Renal cortical epithelial cell (primary cell): ENCODE measurements at regions not wholly inside any gene's neighbourhood (a gene's known extent, or its start where the extent isn't known, plus 50 kb on each side); places are given as distances from the start of the nearest gene placed in this dataset.
A peak's percentile ranks its signal among the peaks of the same experiment; 100 is the strongest.

Experiments
- DNase-seq: peaks from one replicate; pipeline ENCODE4 v3.0.0-alpha.2; 2011; ENCODE audit warnings: low read depth

- no peak for DNase-seq
Measured at GRCh38 chr5:10017786-10018185, 231.9 kb downstream of the ATPSCKMT start.

GRCh38 chr5:10016559-10016958, 233.1 kb downstream of the ATPSCKMT start:
- peak; percentile 3 for DNase-seq

- DNase-seq, result peak; percentile 80
Measured at GRCh38 chr5:10015681-10016080, 234.0 kb downstream of the ATPSCKMT start.

GRCh38 chr5:10009802-10010201, 239.9 kb downstream of the ATPSCKMT start:
- no peak for DNase-seq

- no peak for DNase-seq
Measured at GRCh38 chr5:9987101-9987500, 262.6 kb downstream of the ATPSCKMT start.

- DNase-seq, result no peak
Measured at GRCh38 chr5:9977070-9977469, 272.6 kb downstream of the ATPSCKMT start.

GRCh38 chr5:9976621-9977020, 273.1 kb downstream of the ATPSCKMT start:
- DNase-seq, result no peak

GRCh38 chr5:9972059-9972458, 277.6 kb downstream of the ATPSCKMT start:
- no peak for DNase-seq

GRCh38 chr5:9971301-9971700, 278.4 kb downstream of the ATPSCKMT start:
- peak; percentile 24 for DNase-seq

- no peak for DNase-seq
Measured at GRCh38 chr5:9958914-9959313, 290.8 kb downstream of the ATPSCKMT start.

- no peak for DNase-seq
Measured at GRCh38 chr5:9957214-9957613, 292.5 kb downstream of the ATPSCKMT start.

GRCh38 chr5:9956725-9957124, 293.0 kb downstream of the ATPSCKMT start:
- no peak for DNase-seq

GRCh38 chr5:9955586-9955985, 294.1 kb downstream of the ATPSCKMT start:
- DNase-seq, result no peak

GRCh38 chr5:9954869-9955268, 294.8 kb downstream of the ATPSCKMT start:
- no peak for DNase-seq

- no peak for DNase-seq
Measured at GRCh38 chr5:9953691-9954090, 296.0 kb downstream of the ATPSCKMT start.

- DNase-seq, result peak; percentile 13
Measured at GRCh38 chr5:9951865-9952516, 297.7 kb downstream of the ATPSCKMT start.

- no peak for DNase-seq
Measured at GRCh38 chr5:9947944-9948343, 301.7 kb downstream of the ATPSCKMT start.

GRCh38 chr5:9947225-9947714, 302.4 kb downstream of the ATPSCKMT start:
- DNase-seq, result peak; percentile 98

GRCh38 chr5:9932770-9933169, 302.6 kb upstream of the TAS2R1 start:
- peak; percentile 54 for DNase-seq

GRCh38 chr5:9930156-9930555, 300.0 kb upstream of the TAS2R1 start:
- DNase-seq, result no peak

GRCh38 chr5:9928326-9928725, 298.2 kb upstream of the TAS2R1 start:
- peak; percentile 23 for DNase-seq

GRCh38 chr5:9927521-9927997, 297.4 kb upstream of the TAS2R1 start:
- DNase-seq, result peak; percentile 77

GRCh38 chr5:9927106-9927505, 297.0 kb upstream of the TAS2R1 start:
- DNase-seq, result peak; percentile 91

GRCh38 chr5:9924614-9925013, 294.5 kb upstream of the TAS2R1 start:
- DNase-seq, result peak; percentile 99
